ENCODE measurements at regions not wholly inside any gene's neighbourhood (a gene's known extent, or its start where the extent isn't known, plus 50 kb on each side); places are given as distances from the start of the nearest gene placed in this dataset.

DNA sequence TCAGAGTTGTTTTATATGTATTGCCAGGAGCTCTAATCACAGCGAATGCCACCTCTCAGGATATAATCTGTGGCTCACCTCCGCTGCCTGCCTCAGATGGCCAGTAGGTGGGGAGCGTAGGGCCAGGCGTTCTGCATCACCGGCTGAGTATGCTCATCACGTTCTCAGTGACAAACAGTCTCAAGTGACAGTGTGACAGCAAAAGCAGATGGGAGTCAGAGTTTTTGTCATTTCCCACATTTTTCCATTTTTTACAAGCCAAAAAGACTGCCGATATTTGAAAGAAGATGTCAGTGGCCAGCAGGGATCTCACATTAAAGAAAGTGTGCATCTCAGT lies 208.7 kb downstream of the ALDH8A1 start:
- TF ChIP-seq ESRRG (CRISPR knock-in tag; IDR thresholded peaks at IDR 0.05) (no peak), PPARA (CRISPR knock-in tag; IDR thresholded peaks at IDR 0.05; ENCODE audit: borderline replicate concordance) (no peak), ZFP30 (CRISPR knock-in tag; IDR thresholded peaks at IDR 0.05) (no peak), ZNF8 (CRISPR knock-in tag; IDR thresholded peaks at IDR 0.05) (no peak), TOX (CRISPR knock-in tag; IDR thresholded peaks at IDR 0.05; ENCODE audit: borderline replicate concordance) (no peak)
- TF ChIP-seq, protein P1, sequence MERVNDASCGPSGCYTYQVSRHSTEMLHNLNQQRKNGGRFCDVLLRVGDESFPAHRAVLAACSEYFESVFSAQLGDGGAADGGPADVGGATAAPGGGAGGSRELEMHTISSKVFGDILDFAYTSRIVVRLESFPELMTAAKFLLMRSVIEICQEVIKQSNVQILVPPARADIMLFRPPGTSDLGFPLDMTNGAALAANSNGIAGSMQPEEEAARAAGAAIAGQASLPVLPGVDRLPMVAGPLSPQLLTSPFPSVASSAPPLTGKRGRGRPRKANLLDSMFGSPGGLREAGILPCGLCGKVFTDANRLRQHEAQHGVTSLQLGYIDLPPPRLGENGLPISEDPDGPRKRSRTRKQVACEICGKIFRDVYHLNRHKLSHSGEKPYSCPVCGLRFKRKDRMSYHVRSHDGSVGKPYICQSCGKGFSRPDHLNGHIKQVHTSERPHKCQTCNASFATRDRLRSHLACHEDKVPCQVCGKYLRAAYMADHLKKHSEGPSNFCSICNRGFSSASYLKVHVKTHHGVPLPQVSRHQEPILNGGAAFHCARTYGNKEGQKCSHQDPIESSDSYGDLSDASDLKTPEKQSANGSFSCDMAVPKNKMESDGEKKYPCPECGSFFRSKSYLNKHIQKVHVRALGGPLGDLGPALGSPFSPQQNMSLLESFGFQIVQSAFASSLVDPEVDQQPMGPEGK (CRISPR knock-in tag; IDR thresholded peaks at IDR 0.05; ENCODE audit: borderline replicate concordance) = no peak
- TF ChIP-seq, protein P2, sequence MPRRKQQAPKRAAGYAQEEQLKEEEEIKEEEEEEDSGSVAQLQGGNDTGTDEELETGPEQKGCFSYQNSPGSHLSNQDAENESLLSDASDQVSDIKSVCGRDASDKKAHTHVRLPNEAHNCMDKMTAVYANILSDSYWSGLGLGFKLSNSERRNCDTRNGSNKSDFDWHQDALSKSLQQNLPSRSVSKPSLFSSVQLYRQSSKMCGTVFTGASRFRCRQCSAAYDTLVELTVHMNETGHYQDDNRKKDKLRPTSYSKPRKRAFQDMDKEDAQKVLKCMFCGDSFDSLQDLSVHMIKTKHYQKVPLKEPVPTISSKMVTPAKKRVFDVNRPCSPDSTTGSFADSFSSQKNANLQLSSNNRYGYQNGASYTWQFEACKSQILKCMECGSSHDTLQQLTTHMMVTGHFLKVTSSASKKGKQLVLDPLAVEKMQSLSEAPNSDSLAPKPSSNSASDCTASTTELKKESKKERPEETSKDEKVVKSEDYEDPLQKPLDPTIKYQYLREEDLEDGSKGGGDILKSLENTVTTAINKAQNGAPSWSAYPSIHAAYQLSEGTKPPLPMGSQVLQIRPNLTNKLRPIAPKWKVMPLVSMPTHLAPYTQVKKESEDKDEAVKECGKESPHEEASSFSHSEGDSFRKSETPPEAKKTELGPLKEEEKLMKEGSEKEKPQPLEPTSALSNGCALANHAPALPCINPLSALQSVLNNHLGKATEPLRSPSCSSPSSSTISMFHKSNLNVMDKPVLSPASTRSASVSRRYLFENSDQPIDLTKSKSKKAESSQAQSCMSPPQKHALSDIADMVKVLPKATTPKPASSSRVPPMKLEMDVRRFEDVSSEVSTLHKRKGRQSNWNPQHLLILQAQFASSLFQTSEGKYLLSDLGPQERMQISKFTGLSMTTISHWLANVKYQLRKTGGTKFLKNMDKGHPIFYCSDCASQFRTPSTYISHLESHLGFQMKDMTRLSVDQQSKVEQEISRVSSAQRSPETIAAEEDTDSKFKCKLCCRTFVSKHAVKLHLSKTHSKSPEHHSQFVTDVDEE (CRISPR knock-in tag; IDR thresholded peaks at IDR 0.05) = no peak

All from SK-N-SH treated with all-trans-retinoic acid at 6 μM for 48 hours (cell line).